Prostate gland (tissue), 2 donors: ENCODE measurements at regions not wholly inside any gene's neighbourhood (a gene's known extent, or its start where the extent isn't known, plus 50 kb on each side); places are given as distances from the start of the nearest gene placed in this dataset.

Experiments used
- POLR2AphosphoS5 ChIP-seq: sonication (generic); formaldehyde crosslinking; IDR thresholded peaks from one replicate; pipeline ENCODE4 v1.6.1; 2017; ENCODE audit warnings: antibody characterized with exemption
- TF ChIP-seq, protein P1 (sequence below), 4 experiments: fragments of 200-600 bp in 2 of 4; fragments of 450-650 bp in 2 of 4; sonication (generic) in 2 of 4; IDR thresholded peaks; 1 replicate in 3 of 4; 2 replicates in 1 of 4; pipeline ENCODE4 v1.5.1; 2016 to 2019; ENCODE audit warnings: antibody characterized with exemption in 4 of 4, mild to moderate bottlenecking in 2 of 4, moderate library complexity in 2 of 4

DNA sequence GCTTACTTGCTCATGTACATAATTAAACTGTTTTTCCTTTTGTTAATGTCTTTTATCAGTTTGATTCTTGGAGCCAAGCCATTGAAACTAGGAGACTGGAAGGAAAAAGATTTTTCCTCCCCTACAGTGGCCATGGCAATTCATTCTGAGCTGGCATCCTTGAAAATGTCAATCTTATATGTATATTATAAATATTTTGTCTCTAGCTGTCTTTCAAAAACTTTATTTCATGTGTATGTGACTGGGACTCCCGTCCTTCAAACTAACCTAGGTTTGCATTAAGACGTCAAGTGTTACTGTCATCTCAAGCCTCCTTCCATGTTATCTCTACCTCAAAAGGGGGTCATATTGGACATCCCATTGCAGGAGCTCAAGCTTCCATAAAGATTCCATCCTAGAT lies 280.4 kb downstream of the HRH4 start:
- TF ChIP-seq POLR2AphosphoS5, result no peak
- TF ChIP-seq, protein P1, sequence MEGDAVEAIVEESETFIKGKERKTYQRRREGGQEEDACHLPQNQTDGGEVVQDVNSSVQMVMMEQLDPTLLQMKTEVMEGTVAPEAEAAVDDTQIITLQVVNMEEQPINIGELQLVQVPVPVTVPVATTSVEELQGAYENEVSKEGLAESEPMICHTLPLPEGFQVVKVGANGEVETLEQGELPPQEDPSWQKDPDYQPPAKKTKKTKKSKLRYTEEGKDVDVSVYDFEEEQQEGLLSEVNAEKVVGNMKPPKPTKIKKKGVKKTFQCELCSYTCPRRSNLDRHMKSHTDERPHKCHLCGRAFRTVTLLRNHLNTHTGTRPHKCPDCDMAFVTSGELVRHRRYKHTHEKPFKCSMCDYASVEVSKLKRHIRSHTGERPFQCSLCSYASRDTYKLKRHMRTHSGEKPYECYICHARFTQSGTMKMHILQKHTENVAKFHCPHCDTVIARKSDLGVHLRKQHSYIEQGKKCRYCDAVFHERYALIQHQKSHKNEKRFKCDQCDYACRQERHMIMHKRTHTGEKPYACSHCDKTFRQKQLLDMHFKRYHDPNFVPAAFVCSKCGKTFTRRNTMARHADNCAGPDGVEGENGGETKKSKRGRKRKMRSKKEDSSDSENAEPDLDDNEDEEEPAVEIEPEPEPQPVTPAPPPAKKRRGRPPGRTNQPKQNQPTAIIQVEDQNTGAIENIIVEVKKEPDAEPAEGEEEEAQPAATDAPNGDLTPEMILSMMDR (IDR thresholded peaks at IDR 0.05), result no peak
